GM21423 (cell line): ENCODE measurements at regions not wholly inside any gene's neighbourhood (a gene's known extent, or its start where the extent isn't known, plus 50 kb on each side); places are given as distances from the start of the nearest gene placed in this dataset.

Source experiments
- ATAC-seq: cut with Tn5 transposase; IDR thresholded peaks from one replicate; pipeline ENCODE4 v1.9.1; 2021; ENCODE audit warnings: mild to moderate bottlenecking, moderate library complexity; ENCODE audit not compliant: unreplicated experiment

DNA sequence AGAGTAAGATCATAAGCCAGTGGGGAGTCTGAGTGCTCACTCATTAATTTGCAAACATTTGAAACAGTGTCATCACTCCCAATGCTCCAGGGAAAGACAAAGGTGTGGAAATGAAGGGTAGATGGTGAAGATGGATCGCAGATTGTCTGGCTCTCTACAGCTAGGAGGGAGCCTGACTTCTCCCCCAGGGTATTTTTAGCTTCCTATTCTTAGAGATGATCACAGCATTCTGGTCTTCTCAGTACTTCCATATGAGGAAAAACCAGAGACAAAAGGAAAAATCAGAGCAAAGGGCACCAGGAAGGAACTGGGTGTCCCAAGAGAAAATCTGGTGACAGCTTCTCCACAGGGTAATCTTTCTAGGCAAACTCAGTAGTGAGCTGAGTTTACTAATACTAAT is 401.9 kb upstream of the GRIA1 start:
- ATAC-seq, result no peak

DNA sequence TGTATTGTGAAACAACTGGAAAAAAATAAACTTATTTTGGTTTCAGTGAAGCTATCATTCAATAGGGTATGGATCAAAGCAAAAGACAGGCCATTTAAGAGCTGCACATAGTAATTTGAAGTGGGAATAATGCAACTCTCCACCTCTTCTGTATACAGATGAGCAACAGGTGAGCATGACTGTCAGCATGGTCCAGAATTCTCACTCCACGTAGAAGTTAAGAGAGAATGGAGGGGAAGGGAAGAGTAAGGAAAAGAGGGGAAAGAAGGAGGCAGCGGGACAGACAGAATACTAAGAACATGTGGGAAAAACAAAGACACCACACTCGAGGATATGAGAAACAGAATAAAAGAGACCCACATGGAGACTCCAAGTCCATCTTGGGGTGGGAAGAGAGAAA is 396.1 kb upstream of the GRIA1 start:
- ATAC-seq, result no peak

DNA sequence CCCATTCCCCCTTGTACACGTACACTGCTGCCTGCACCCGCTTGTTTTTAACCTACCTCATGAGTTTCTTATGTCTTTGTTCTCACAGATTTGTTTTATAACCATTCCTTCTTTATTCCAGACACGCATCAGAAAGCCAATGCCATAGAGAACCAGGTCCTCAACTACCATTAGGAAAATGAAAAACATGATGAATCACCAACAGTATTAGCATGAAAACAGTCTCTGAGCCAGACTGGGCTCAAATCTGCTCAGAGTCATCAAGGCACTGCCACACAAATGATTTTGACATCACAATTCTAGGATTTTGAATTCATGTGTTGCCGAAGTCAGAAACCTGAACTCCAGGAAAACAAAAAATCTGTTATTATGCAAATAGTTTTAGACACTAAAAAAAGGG is 394.1 kb upstream of the GRIA1 start:
- ATAC-seq, result no peak

DNA sequence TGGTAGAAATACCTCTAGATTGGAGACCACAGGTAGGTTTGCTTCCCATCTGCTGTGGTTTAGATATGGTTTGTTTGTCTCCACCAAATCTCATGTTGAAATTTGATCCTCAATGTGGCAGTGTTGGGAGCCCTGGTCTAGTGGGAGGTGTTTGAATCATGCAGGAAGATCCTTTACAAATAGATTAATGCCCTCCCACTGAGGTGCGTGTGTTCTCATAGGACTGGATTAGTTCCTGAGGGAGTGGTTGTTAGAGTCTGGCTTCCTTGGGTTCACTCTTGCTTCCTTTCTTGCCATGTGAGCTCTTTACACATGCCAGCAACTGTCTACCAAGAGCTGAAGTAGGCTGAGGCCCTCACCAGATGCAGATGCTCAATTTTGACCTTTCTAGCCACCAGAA is 391.1 kb upstream of the GRIA1 start:
- ATAC-seq, result no peak

DNA sequence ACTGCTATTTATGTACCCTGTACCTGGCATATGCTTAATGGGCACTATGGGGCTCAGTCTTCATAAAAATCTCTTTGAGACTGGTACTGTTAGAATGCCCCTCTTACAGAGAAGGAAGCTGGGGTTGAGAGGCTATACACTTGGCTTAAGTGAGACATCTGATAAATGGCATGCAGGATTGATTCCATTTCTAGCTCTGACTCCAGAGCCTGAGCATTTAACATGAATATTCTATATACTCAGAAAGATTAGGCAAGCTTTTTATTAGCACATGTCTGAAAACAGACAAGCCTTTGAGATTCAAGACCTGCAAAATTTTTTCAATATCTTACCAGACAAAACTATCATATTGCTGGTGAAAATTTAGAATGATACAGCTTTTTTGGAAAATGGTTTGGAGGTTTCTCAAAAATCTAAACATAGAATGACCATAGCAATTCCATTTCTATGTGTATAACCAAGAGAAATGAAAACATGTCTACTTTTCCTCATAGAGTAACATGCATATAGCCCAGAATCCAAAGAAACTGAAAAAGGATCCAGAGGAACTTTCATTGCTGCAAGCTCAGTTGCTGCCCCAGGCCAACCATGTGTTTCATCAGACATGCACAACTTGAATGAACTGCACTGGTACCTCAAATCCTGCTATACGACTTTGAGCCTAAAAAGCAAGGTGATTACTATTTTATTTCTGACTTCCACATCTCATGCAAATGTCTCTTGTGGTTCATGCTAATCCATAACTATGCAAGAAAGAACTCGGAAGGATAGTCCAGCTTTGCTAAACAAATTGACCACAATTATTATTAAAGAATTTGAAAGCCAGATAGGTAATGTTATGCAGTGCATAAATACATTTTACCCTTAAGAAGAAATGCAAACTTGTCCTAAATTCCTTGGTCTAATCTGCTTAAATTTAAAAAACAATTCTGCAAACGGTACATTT is 389.0 kb upstream of the GRIA1 start:
- ATAC-seq, result no peak

DNA sequence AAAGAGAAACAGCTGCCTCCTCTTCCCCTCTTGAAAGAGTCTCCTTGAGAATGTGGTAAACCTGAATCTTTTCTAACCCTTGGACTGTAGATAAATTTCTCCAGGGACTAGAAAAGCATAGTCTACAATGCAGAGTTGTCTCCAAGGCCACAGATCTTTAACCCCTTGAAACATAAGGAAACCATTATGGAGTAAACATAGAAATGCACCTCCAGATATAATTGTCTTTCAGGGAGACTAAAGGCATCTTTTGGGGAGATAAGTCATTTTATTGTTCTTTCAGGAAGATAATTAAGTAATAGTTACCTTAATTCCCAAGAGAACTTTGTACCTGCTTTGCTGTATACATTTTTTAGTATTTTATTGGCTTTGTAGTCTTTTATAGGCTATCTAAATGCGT is 373.6 kb upstream of the GRIA1 start:
- no peak for ATAC-seq

DNA sequence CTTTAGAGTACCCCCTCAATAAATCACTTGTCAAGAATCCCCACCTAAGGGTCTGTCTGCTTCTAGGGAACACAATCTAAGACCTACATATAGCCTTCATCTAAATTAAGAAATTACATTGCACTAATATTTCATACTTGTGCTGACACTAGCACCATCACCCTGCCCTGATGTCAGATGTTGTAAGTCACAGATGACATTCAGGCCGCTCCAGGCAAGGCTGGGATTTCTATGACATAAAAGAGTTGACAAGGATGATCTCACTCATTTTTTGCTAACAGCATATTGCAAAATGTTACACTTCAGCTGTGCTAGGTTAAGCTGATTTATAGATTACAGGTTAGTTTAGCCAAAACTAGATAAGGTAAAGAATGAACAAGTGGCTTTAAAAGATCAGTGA is 372.5 kb upstream of the GRIA1 start:
- no peak for ATAC-seq

DNA sequence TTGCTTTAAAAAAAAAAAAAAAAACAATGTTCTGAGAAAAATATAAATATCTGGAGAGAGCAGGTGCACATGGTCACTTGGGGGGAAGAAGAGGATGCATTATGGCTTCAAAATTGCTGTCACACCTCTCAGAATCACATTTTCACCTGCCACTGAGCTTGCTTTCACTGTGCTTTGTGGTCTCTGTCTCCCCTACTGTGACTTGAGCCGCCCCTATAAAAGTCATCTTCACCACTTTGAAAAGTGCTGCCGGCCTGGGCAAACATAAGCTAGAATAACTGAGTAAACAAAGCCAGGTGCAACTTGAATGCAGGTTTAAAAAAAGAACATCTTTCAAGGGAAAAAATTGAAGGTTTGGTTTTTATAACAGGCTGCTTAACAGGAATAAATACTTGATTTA is 368.1 kb upstream of the GRIA1 start:
- ATAC-seq, result no peak

DNA sequence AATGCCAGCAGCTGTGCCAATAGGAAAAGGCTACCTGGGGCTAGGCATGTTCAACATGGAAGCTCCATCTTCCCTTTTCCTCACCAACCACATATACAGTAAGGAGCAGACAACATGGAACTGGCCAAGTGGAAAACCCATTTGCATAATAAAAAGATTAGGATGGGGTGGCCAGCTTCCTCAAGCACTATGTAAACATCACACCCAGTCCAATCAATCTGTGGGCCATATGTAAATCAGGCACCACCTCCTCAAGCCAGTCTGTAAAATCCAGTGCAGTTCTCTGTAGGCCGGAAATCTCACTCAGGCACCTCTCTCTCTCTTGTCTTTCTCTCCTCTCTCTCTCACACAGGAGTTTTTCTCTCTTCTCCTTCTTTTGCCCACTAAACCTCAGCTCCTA is 360.2 kb upstream of the GRIA1 start:
- ATAC-seq, result no peak

DNA sequence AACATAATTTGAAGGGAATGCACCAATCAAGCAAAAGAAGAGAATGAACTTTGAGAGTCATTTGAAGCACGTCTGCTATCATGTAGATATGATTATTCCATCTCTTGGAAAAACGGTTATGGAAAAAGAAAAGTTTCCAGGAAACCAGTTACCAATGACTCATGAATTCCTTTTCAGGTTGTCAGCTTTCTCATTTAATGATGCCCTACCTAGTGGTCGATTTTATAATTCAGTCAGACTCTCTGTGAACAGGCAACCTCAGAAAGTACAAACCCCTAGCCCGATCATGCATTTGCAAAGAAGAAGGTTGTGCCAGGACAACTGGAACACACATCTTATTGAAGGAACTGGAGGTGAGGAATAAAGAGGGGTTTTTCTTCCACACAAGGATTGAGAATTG is 355.1 kb upstream of the GRIA1 start:
- ATAC-seq, result no peak

DNA sequence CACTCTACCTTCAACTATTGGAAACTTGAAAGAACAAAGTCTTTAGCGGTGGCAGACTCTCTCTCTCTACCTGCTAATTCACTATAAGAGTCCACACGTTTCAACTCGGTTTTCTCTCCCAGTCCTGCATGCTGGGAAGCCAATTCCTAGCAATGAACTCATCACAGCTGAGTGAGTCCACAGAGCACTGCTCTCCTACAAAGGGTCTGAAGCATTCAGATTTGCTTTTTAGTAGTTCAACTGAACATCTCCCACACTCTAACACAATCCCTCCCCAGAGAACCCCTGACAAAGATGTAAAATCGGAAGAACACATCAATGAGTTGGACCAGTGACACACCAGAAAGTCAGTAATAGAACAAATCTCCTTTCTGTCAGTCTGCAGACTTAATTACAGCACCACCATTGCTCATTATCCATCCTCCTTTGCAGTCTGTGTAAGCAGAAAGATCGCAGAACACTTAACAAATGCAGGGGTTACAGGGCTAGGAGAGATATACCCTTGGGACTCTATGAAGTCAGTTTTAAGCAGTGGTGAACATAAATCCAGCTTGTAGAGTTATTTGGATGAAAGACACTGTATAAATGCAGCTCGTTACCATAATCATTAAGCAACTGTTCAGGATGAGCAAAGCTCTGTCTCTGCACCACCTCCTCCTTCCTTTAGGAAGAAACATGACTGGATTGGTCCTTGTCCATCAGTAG is 353.4 kb upstream of the GRIA1 start:
- no peak for ATAC-seq

DNA sequence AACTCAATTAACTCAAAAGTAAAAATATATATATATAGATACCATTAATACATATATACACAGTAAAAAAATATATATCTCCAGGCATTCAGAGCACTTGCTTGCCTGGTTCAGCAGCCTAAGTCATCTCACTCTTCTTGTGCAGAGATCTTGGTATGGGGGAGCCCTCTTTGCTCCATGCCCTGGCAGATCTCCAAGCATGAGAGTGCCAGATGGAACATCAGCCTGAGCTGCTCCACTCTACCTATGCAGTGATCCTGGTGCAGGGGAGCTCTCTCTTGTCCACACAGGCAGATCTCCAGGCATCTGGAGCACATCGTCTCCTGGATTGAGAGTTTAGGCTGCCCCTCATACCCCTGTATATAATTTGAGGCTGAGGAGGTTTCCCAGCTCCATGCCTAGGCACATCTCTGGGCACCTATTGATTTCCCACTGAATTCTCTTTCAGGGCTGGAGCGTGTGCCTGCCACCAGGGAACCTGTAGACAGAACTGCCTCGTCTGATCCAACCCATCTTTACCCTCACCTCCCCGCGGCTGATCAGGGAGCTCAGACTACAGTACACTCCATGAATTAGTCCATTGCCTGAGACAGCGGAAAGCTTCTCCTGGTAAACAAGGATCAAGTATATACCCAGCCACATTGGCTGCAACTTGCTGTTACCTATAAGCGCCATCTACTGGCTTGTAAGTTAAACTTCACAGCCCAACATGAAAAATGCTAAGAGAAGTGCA is 342.4 kb upstream of the GRIA1 start:
- ATAC-seq, result peak; percentile 91

DNA sequence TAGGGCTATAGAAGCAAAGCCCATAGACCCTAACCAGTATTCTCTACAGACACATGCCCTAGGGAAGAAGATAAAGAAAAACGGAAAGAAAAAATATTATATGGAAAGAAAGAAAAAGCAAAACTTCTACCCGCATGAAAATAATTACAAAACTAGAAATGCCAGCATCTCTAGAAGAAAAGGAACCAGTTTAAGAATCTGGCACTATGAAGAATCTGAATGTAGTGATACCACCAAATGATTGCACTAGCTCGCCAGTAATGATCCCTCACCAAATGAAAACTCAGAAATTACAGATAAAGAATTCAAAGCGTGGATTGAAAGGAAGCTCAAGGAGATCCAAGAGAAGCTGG is 341.9 kb upstream of the GRIA1 start:
- ATAC-seq, result no peak

DNA sequence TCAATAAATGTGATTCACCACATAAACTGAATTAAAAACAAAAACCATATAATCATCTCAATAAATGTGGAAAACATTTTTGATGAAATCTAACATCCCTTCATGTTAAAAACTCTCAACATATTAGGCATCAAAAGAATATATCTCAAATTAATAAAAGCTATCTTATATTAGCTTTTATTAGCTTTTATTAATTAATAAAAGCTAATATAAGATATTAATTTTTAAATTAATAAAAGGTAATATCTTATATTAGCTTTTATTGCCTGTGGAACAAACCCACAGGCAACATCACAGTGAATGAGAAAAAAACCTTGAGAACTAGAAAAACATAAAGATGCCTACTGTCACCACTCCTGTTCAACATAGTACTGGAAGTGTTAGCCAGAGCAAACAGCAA is 338.9 kb upstream of the GRIA1 start:
- ATAC-seq, result no peak

DNA sequence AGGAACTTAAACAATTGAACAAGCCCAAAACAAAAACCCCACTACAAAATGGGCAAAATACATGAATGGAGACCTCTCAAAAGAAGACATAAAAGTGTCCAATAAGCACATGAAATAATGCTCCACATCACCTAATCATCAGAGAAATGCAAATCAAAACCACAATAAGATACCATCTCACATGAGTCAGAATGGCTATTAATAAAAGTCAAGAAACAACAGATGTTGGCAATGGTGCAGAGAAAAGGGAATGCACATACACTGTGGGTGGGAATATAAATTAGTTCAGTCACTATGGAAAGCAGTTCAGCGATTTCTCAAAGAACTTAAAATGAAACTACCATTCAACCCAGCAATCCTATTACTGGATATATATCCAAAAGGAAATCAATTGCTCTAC is 337.4 kb upstream of the GRIA1 start:
- no peak for ATAC-seq

DNA sequence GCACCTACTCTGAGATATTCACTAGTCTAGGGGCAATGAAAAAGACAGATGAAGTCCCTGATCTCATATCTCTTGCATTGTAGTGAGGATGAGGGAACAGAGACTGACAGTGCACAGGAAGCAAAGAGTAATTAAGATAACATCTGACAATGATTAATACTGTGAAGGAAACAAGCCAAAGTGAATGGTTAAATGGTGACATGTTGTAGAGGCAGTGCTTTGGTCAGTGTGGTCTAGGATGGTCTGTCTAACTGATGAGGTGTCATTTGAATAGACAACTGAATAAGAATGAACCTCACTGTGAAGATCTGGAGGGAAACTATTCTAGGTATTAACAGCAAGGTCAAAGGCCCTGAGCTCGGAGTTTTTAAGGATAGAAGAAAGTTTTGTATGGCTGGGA is 333.3 kb upstream of the GRIA1 start:
- ATAC-seq, result peak; percentile 57

DNA sequence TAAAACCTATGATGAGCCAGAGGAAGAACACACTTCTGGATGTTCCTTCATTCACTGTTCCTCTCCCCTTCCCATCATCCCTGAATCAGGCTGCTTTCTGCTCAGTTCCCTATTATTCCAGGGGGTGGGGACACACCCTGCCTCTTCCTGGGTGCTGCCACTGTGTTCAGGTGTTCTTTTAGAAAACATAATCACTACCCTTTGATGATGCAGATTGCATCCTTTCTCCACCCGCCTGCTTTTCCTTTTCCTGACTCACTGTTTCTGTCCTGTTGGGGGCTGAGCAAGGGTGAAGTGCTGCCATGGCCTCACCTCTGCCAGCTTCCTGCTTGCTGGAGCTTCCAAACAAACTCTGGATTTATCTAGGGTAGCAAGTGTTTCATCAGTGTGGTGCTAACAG is 331.9 kb upstream of the GRIA1 start:
- no peak for ATAC-seq

DNA sequence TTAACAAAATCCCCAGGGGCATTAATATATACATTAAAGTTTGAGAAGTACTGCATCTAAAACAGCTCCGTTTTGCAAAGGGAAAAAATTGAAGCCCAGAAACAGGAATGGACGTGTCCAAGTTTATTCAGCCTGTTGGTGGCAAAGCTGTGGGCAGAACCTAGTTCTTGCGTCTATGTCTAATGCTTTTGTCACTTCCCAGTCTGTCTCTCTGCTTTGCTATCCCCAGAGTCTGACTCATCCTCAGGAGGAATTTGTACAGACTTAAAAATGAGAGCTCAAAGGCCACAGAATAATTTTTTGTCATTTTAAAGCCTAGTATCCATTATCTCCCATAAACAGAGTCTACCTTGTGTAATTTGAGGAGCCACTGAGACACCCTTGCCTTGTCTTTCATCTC is 330.9 kb upstream of the GRIA1 start:
- ATAC-seq, result no peak

DNA sequence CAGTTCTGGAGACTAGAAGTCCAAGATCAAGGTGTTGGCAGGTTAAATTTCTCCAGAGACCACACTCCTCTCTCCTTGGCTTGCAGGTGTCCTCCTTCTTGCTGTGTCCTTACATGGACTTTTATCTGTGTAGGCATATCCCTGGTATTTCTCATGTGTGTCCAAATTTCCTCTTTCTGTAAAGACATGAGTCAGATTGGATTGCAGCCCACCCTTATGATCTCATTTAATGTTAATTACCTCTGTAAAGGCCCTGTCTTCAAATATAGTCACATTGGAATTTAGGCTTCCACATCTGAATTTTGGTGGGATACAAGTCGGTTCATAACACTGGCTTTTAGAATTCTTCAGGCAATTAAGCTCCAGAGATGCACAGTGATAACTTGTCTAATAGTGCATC is 322.2 kb upstream of the GRIA1 start:
- ATAC-seq, result no peak

DNA sequence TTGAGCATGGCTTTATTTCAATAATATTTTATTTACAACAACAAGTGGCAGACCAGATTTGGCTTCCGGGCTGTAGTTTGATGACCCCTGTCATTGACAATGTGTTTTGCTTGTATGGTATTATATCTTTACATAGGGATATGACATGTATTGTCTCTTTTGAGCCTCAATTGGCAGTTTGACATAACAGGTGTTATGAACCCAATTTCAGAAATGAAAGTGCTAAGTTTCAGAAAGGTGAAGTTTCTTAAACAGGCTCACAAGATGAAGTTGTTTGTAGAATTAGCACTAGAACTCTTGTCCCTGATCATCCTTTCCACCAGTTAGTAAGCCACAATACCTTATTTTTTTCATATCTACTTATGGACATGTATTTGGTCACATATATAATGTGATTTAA is 303.0 kb upstream of the GRIA1 start:
- ATAC-seq, result no peak

DNA sequence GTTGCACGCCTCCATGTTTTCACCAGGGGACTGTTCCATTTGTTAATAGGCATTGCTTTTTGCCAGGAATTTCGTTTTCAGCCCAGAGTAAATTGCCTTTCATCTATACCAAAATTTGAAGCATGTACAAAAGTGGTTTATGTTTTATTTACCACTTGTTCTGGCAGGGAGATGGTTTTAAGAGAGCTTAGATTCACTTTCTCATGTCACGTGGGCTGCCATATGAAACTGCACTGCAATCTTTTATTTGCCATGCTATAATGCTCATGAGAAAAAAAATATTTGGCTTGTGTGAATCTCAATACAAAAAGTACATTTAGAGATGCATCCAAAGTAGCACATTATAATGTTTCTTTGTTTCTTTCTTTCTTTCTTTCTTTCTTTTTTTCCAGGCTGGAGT is 284.1 kb upstream of the GRIA1 start:
- no peak for ATAC-seq

DNA sequence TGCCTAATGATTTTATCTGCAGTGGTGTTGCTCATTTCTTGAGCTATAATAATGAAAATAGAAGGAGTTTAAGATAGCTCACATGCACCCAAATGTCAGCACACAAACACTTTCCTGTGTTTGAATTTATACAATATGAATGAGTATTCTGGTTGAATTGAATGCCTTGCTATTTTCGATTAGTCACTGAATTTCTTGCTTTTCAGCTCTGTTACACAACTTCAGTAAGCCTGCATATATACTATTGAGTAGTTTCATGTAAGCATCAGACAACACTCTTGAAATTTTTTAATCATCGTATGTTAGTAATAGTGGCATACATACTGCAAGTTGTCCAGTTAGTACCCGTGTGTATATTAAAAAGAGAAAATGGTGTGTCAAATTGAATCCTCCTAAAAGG is 281.5 kb upstream of the GRIA1 start:
- no peak for ATAC-seq
